ENCODE measurements at regions not wholly inside any gene's neighbourhood (a gene's known extent, or its start where the extent isn't known, plus 50 kb on each side); places are given as distances from the start of the nearest gene placed in this dataset.
"Not testable (repeated sequence)": the region's sequence is repeated elsewhere in the genome, so short reads cannot be mapped to it uniquely, and the experiment has no call there.

DNA sequence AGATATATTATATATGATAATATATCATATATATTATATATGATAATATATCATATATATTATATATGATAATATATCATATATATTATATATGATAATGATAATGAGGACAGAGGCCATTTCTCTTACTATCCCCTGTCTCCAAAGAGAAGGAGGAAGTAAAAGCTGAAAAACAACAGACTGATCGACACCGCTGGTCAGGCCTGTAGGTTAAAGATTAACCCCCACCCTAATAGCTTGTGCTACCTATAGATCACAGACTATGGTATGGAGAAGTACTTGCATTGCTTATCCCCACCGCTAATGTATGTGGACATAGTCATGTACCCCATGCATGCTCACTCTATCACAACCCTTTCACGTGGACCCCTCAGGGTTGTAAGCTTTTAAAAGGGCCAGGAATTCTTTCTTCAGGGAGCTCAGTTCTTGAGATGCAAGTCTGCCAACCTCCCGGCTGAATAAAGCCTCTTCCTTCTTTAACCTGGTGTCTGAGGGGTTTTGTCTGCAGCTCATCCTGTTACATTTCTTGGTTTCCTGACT, 786.1 kb upstream of the TMEM132C start:
- no peak for DNase-seq

DNA sequence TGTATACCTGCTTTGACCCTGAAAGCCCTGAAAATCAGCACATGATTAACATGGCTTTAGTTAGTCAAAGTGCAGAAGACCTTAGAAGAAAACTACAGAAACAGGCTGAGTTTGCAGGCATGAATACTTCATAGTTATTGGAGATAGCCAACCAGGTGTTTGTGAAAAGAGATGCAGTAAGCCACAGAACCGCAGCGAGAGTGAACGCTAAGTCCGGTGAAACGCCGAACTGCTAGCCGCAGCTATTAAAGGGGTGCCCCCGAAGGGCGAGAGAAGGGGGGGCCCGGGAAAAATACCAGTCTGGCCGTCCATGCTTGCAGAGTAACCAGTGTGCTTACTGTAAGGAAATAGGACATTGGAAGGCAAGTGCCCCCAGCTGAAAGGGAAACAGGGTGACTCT, 784.0 kb upstream of the TMEM132C start:
- DNase-seq = no peak

GRCh38 chr12:127485528-127485927, 781.4 kb upstream of the TMEM132C start:
- DNase-seq = no peak

GRCh38 chr12:127487031-127487430, 779.9 kb upstream of the TMEM132C start:
- DNase-seq = no peak

GRCh38 chr12:127489061-127489460, 777.9 kb upstream of the TMEM132C start:
- peak; percentile 2 for DNase-seq

DNA sequence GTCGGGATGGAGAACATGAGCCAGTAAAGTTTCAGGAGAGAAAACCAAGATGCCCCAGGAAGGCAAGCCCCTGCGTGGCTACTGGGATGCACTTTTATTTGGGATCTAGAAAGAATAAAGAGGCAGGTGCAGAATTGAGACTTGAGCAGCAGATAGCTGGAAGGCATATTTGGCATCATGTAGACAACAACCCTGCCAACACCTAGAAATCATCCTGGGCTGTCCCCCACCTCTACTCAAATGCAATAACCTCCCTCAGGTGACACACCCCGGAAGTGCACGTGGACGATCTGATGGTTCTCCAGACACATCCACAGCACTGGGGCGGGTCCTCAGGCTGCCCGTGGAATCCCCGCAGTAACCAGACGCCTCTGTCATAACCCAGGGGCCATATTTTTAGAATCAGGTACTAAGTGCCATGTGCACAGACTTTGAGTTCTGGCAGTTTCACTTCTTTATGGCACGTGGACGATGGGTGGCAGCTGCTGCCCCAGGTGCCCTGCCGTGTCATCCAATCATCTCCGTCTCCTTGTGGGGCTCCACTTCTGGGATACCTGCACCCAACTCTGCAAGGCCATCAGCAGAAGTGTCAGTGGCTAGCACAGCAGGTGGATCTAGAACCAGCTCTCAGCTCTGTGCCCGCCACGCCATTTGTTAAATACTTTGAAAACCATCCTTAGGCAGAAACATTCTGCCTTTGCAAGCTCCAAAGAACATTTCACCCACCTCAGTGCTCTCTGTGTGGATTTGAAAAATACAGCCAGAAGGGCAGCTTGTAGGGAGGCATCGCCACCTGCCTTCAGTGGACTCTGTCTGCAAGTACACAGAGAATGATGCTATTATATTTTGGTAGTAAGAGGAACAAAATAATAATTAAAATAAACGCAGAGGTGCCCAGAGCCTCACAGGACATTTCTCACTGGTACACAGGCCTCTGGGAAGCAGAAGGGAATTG, 771.7 kb upstream of the TMEM132C start:
- DNase-seq = no peak

GRCh38 chr12:127496255-127496654, 770.7 kb upstream of the TMEM132C start:
- DNase-seq = no peak

DNA sequence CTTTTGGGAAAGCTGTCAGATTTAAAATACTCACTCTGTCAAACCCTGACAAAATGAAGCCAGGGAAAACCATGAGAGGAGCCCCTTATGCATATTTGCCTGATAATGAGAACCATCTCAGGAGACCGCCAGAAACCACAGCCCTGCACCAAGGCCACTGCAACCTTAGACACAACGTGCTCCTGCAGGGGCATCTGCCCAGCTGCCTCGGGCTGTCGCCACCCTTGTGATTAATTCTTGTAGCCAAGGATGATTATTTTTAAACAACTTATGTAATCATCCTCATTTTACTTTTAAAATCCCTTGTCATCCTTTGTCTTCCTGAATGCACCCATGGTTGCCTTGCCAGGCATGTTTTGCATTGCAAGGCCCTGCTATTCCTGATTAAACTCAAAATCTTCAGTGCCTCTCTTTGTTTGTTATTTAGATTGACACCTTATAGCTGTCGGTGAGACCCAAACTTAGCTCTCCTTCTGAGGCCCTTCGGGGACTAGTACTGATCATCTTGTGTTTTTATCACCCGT, 766.4 kb upstream of the TMEM132C start:
- no peak for DNase-seq

DNA sequence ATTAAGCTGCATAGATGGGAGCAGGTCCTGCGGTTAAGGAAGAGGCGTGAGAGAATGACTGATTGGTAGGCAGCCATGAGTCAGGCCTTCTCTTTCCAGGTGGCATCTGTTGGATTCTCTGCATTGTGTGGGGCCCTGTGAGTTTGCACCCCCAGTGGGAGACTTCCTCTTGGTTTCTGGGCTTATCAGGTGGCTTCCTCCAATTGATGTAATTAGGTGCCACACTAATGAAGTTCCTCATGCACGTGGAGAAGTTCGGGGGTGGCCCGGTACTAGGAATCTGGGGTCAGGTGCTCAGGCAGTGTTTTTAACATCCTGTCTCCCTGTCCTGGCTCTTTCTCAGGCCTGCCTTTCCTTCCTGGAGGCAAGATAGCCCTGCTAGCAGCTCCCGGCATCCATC, 765.1 kb upstream of the TMEM132C start:
- no peak for DNase-seq

DNA sequence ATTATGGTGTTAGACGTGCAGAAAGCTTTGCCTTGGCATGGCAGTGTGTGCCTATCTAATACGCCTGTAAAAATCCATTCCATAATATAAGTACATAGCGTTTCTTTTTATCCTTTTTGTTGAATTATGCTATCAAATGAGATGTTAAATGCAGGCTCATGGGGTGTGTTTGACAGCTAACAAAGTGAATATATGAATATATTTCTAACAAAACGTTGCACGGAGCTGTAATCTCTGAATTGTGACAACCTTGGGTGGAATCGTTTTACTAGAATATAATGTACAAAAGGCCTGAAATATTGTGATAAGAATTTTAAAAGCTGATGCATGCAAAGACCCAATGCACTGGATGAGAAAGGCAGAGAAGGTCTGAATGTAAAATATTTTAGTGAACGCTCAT, 763.7 kb upstream of the TMEM132C start:
- no peak for DNase-seq

DNA sequence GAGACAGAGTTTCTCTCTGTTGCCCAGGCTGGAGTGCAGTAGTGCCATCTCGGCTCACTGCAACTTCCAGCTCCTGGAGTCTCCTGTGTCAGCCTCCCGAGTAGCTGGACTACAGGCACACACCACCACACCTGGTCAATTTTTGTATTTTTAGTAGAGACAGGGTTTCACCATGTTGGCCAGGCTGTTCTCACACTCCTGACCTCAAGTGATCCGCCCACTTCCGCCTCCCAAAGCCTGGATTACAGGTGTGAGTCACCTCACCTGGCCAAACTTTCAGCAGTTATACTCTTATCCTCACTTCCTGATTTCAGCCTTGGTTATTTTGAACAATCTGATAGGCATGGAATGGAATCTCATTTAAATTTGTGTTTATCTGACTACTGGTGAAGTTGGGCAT, 763.0 kb upstream of the TMEM132C start:
- DNase-seq = not testable (repeated sequence)

- DNase-seq = no peak
Measured at GRCh38 chr12:127504874-127505273, 762.1 kb upstream of the TMEM132C start.

DNA sequence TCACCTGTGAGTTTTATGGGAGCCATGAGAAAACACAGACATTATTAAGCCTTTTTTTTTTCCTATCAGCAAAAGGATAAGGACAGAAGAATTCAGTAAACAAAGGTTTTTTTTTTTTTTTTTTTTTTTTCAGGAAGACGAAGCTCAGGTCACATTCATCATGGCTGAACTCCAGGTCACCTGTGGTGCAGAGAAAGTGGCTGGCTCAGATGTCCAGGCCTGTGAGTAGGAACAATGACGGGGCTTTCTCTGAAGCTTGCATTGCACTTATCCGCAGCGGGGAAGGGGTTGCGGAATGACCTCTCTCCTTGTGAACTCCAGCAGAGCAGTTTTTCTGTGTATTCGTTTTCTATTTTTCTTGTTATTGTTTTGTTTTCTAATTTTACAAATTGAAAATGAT, 759.6 kb upstream of the TMEM132C start:
- DNase-seq = no peak

GRCh38 chr12:127509066-127509778, 757.7 kb upstream of the TMEM132C start:
- no peak for DNase-seq

GRCh38 chr12:127515941-127516340, 751.0 kb upstream of the TMEM132C start:
- no peak for DNase-seq

GRCh38 chr12:127516467-127516866, 750.5 kb upstream of the TMEM132C start:
- no peak for DNase-seq

- DNase-seq = no peak
Measured at GRCh38 chr12:127519779-127520178, 747.2 kb upstream of the TMEM132C start.

DNA sequence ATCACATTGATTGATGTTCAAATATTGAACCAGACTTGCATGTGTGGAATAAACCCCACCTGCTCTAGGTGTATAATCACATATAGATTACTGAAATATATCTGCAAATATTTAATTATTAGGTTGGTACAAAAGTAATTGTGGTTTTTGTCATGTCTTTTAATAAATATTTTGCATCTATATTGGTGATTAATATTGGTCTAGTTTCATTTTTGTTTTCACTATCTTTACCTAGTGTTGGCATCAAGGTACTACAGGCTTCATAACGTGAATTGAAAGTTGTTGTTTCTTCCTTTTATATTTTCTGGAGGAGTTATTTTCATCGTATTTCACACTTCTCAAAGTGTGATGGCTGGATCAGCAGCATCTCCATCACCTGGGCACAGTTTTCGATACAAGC, 740.0 kb upstream of the TMEM132C start:
- no peak for DNase-seq

GRCh38 chr12:127528551-127528950, 738.4 kb upstream of the TMEM132C start:
- no peak for DNase-seq

GRCh38 chr12:127531542-127531941, 735.4 kb upstream of the TMEM132C start:
- DNase-seq = no peak

DNA sequence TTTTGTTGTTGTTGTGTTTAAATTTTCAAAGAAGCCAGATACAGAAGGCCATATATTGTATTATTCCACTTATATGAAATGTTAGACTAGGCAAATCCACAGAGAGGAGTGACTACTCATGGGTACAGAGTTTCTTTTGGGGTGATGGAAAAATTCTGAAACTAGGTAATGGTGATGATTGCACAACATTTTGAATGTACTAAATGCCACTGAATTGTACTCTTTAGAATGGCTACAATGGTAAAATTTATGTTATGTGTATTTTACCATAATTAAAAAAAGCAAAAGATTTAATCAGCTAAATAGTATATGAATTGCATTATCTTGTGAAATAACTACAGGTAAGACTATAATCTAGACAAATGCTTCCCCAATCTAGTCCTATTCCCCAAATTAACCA, 733.6 kb upstream of the TMEM132C start:
- no peak for DNase-seq

GRCh38 chr12:127536833-127537428, 730.0 kb upstream of the TMEM132C start:
- peak; percentile 74 for DNase-seq

- DNase-seq = no peak
Measured at GRCh38 chr12:127538316-127538715, 728.7 kb upstream of the TMEM132C start.
